ENCODE measurements at regions not wholly inside any gene's neighbourhood (a gene's known extent, or its start where the extent isn't known, plus 50 kb on each side); places are given as distances from the start of the nearest gene placed in this dataset.

- DNase-seq (ENCODE audit: low spot score) = no peak
- Histone ChIP-seq H3K9me3 (ENCODE audit: severe bottlenecking) (peaks cover 2% of the 10 kb centered on the region), H3K27me3 (ENCODE audit: insufficient read depth, poor library complexity, severe bottlenecking) (no peaks in the 10 kb centered on the region), H3K27ac (ENCODE audit: poor library complexity, severe bottlenecking) (no peak overlapping the region), H3K36me3 (ENCODE audit: low read depth) (no peaks in the 10 kb centered on the region), H3K4me3 (ENCODE audit: severe bottlenecking) (no peak overlapping the region), H3K4me1 (ENCODE audit: insufficient read depth, poor library complexity, severe bottlenecking) (no peaks in the 10 kb centered on the region)
- ATAC-seq (ENCODE audit: low read depth) = no peak
- TF ChIP-seq CTCF (IDR thresholded peaks at IDR 0.05; ENCODE audit: poor library complexity, severe bottlenecking) = no peak
These were observed 192.2 kb downstream of the SH2D4B start for GRCh38 chr10:80729896-80730295.

DNA sequence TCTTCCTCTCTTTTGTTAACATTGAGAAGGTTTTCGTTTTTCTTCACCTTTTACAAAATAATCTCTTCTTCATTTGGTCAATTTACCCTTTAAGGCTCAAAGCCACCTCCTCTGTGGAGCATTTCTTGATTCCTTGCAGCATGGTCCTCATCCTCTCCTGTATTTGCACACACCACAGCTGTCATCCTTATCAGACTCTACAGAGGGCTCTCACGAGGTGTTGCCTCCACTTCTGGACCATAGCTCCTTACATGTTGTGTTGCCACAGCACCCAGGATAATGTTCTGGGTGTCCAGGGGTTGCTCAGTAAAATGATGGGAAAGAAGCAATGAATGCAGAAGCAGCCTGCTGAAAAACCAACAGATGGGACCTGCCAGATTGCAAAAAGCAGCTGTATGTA is 192.8 kb downstream of the SH2D4B start:
- Histone ChIP-seq H3K36me3 (ENCODE audit: low read depth) (no peaks in the 10 kb centered on the region), H3K27ac (ENCODE audit: poor library complexity, severe bottlenecking) (no peak overlapping the region), H3K4me3 (ENCODE audit: severe bottlenecking) (no peak overlapping the region), H3K9me3 (ENCODE audit: severe bottlenecking) (peaks cover 2% of the 10 kb centered on the region), H3K4me1 (ENCODE audit: insufficient read depth, poor library complexity, severe bottlenecking) (no peaks in the 10 kb centered on the region), H3K27me3 (ENCODE audit: insufficient read depth, poor library complexity, severe bottlenecking) (no peaks in the 10 kb centered on the region)
- no peak for DNase-seq (ENCODE audit: low spot score)
- no peak for ATAC-seq (ENCODE audit: low read depth)
- TF ChIP-seq CTCF (IDR thresholded peaks at IDR 0.05; ENCODE audit: poor library complexity, severe bottlenecking) = no peak

DNA sequence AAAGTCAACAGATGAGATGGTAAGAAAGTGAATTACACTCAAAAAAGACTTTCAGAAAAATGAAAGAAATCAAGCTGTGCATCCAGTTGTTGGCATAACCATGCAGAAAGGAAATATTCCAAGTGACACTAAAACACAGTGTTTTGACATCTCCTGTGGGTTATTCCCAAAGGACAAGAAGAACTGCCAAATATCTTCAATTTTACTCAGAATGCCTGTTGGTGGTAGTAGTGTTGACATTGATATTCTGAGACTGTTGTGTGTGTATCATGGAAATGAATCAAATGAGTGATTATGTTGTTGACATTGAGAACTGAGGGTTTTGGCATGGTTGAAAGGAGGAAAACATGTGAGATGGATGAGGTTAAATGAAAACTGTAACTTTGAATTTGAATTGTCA is 196.9 kb downstream of the SH2D4B start:
- DNase-seq (ENCODE audit: low spot score) = no peak
- Histone ChIP-seq H3K9me3 (ENCODE audit: severe bottlenecking) (peaks cover 2% of the 10 kb centered on the region), H3K27me3 (ENCODE audit: insufficient read depth, poor library complexity, severe bottlenecking) (no peaks in the 10 kb centered on the region), H3K4me3 (ENCODE audit: severe bottlenecking) (no peak overlapping the region), H3K4me1 (ENCODE audit: insufficient read depth, poor library complexity, severe bottlenecking) (no peaks in the 10 kb centered on the region), H3K36me3 (ENCODE audit: low read depth) (no peaks in the 10 kb centered on the region), H3K27ac (ENCODE audit: poor library complexity, severe bottlenecking) (no peak overlapping the region)
- no peak for TF ChIP-seq CTCF (IDR thresholded peaks at IDR 0.05; ENCODE audit: poor library complexity, severe bottlenecking)
- ATAC-seq (ENCODE audit: low read depth) = no peak

DNA sequence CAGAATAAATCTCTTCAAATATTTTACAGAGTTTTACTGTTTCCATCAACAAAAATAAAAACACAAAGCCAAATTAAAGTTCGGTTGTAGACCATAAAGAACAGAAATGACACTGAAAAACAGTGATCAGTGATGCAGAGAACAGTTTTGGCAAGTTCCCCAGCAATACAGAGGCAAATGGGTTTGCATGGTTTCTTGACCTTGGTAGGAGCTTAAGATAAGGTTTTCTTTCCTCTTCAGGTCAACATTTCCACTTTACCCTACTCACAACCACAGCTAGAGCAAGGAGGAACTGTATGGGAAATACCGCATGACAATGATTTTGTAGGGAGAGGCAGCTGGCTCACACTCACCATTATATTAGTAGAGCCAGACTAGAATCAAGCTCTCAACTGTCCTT is 199.5 kb downstream of the SH2D4B start:
- no peaks in the 10 kb centered on the region for H3K36me3 ChIP-seq (ENCODE audit: low read depth)
- no peaks in the 10 kb centered on the region for H3K4me1 ChIP-seq (ENCODE audit: insufficient read depth, poor library complexity, severe bottlenecking)
- ATAC-seq (ENCODE audit: low read depth) = no peak
- no peak overlapping the region for H3K4me3 ChIP-seq (ENCODE audit: severe bottlenecking)
- peaks cover 2% of the 10 kb centered on the region for H3K9me3 ChIP-seq (ENCODE audit: severe bottlenecking)
- DNase-seq (ENCODE audit: low spot score) = no peak
- H3K27me3 ChIP-seq (ENCODE audit: insufficient read depth, poor library complexity, severe bottlenecking) = no peaks in the 10 kb centered on the region
- H3K27ac ChIP-seq (ENCODE audit: poor library complexity, severe bottlenecking) = no peak overlapping the region
- TF ChIP-seq CTCF (IDR thresholded peaks at IDR 0.05; ENCODE audit: poor library complexity, severe bottlenecking) = no peak

DNA sequence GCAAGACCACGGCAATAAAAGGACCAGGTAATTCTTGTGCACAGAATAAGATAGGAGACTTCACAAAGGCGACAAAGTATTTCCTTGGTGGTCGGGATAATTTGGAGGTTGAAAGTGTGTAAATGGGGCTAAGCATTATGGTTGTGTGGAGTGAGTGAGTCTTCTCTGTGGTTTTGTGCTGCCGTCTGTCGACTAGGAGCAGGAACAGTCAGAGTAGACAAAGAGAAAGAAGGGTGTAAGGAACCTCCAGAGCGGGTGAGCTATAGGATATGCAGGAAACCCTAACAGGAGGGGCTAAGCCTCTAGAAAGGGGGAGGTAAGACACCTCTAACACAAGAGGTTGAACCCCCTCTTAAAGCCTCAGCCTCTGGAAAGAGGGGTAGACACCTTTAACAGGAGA is 201.6 kb downstream of the SH2D4B start:
- Histone ChIP-seq H3K36me3 (ENCODE audit: low read depth) (no peaks in the 10 kb centered on the region), H3K4me3 (ENCODE audit: severe bottlenecking) (no peak overlapping the region), H3K4me1 (ENCODE audit: insufficient read depth, poor library complexity, severe bottlenecking) (no peaks in the 10 kb centered on the region), H3K27me3 (ENCODE audit: insufficient read depth, poor library complexity, severe bottlenecking) (no peaks in the 10 kb centered on the region), H3K27ac (ENCODE audit: poor library complexity, severe bottlenecking) (no peak overlapping the region), H3K9me3 (ENCODE audit: severe bottlenecking) (no peaks in the 10 kb centered on the region)
- DNase-seq (ENCODE audit: low spot score) = no peak
- TF ChIP-seq CTCF (IDR thresholded peaks at IDR 0.05; ENCODE audit: poor library complexity, severe bottlenecking) = no peak
- ATAC-seq (ENCODE audit: low read depth) = no peak

Measured in RWPE2 (cell line).